ENCODE measurements at regions not wholly inside any gene's neighbourhood (a gene's known extent, or its start where the extent isn't known, plus 50 kb on each side); places are given as distances from the start of the nearest gene placed in this dataset.

GRCh38 chr2:45283764-45284620 is 274.7 kb upstream of the SIX2 start:
- TF ChIP-seq CTCF (IDR thresholded peaks at IDR 0.05; ENCODE audit: low read length) (no peak), EZH2 (optimal IDR thresholded peaks at IDR 0.05; ENCODE audit: low read depth, low read length) (no peak)
